NOMO-1 (cell line): ENCODE measurements at regions not wholly inside any gene's neighbourhood (a gene's known extent, or its start where the extent isn't known, plus 50 kb on each side); places are given as distances from the start of the nearest gene placed in this dataset.
"Not testable (repeated sequence)": the region's sequence is repeated elsewhere in the genome, so short reads cannot be mapped to it uniquely, and the experiment has no call there.

Experiments used
- DNase-seq, 2 experiments: peaks; one replicate each; lab custom pipeline; 2025; ENCODE audit not compliant: unreplicated experiment in 2 of 2; lab: John Stamatoyannopoulos, UW

DNA sequence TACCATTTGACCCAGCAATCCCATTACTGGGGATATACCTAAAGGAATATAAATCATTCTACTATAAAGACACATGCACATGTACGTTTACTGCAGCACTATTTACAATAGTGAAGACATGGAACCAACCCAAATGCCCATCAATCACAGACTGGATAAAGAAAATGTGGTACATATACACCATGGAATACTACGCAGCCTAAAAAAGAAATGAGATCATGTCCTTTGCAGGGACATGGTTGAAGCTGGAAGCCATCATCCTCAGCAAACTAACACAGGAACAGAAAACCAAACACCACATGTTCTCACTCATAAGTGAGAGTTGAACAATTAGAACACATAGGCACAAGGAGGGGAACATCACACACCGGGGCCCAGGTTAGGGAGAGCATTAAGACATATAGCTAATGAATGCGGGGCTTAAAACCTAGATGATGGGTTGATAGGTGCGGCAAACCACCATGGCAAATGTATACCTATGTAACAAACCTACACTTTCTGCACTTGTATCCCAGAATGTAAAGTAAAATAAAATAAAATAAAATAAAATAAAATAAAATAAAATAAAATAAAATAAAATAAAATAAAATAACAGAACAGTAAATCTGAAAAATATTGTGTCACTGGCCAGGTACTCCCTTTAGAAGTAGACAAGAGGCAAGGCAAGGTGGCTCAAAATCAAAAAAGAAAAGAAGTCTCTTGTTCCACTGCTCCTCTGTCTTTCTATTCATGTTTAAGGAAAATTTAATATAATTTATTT lies 423.8 kb upstream of the GRAMD2B start:
- not testable (repeated sequence) for DNase-seq

DNA sequence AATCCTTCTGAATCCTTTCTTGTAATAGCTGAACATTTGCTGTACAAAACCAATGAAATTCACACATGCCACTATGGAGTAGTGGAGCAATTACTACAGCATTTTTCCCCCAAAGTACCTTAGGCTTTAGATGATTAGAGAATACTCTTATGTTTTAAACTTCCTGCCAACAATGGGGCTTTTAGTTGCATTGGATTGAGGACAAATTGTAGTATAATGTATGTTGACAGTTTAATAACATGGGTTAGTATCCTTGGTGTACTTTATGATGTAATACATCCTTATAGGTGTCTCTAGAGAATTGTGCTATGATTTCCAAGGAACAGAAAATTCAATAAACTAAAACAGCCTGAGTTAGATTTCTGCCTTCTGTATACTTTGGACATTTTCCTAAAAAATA lies 422.7 kb upstream of the GRAMD2B start:
- no peak for DNase-seq

DNA sequence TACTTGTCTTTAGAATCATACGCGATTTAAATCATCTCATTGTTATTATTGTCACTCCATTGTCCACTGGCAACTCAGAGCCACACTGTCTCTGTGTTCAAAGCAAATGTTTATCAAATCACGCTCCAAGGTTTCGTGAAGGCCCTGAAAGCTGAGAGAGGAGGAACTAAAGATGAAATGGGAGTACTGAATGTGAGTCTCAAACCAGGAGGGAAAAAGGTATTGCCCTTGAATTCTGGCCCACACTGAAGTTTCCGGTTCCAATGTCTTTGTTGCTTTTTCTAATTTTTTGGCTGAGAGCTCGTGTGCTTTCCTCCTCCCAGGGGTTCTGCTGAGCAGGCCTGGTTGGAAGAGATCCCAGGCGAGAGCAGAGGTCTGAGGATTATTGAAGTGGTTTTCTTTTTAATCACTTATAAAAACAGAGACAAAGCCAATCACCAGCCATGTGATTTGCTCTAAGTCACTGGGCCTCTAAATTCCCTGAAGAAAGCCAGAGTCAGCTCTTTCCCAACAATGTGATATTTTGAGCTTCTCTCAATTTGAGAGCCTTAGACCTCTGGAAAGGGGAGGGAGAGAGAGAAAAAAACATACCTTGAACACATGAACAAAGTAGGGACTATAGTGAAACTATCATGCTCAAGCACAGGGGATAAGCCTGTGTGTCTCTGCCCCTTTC lies 420.8 kb upstream of the GRAMD2B start:
- DNase-seq, result no peak

DNA sequence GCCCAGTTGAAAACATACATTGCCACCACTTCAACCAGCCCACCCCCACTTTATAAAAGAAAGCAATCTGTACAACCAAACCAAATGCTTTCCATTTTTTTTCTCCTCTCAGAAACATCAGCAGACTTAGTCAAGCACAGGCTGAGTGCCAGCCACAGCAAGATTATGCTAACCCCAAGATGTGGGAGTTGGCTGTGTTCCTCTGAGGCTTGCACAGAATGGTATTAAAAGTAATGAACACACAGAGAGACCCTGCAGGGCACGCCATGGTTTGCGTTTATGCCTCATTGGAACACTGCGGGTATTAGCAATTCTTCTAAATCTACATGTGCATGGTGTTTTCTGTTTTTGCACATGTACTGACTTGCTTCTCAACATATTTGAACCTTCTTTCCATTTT lies 419.9 kb upstream of the GRAMD2B start:
- DNase-seq, result no peak

DNA sequence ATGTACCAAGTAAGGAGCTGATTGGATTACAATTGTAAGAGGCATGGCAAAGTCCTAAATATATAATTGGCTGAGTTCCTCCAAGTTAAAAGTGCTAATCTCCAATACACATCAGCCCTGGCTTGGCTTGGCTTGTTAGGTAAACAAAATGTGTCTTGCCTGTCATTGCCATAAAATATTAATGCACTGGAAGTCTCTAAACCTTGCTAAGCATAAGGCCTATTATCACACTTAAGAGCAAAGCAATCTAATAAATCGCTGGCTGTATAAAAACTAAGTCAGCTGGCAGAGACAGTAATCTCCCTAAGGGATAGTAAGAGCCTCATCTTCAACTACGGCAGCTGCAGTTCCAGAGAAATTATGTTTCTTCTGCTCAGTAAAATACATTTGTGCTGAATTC lies 418.6 kb upstream of the GRAMD2B start:
- DNase-seq, result no peak

DNA sequence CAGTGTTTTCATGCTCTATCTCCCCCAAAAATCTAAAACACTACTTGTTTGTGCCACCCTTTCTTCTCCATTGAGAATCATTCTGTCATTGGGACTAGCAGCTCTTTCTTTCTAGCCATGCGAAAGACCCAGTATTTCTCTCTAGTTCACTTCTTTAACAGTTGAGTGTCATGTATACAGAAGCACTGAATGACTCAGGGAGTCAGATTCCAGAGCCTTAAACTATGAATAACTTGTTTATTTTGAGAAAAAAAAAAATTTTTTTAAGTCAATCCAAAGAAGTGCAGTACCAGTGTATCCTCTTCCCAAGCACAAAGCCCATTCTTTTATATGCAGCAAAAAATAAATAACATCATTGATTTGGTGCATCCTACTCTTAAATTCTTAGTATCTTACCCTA lies 415.4 kb upstream of the GRAMD2B start:
- DNase-seq, result no peak

DNA sequence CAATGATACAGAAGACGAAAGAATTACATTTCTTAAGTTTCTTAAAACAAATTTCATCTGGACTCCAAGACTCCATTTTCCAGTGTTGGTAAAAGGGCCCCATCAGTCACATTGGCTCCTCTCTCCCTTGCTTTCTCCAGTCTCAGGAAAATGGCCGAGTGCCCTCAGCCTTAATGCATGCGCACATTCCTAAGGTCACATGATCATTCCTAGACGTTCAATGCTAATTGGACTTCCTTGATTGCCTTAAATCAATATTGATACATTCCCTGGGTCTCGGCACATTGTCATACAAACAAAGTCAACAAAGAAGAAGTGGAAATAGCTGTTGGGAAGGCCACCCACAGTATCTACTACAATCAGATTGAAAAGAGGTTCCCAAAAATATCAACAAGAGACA lies 413.6 kb upstream of the GRAMD2B start:
- no peak for DNase-seq

DNA sequence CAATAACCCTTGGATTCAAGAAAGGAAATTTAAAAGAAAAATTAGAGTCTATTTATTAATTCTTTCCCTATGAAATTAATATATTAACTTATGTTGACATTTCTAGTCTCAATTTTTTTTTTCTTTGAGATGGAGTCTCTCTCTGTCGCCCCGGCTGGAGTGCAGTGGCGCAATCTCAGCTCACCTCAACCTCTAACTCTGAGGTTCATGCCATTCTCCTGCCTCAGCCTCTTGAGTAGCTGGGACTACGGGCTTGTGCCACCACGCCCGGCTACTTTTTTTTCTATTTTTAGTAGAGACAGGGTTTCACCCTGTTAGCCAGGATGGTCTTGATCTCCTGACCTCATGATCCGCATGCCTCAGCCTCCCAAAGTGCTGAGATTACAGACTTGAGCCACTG lies 411.7 kb upstream of the GRAMD2B start:
- DNase-seq, result not testable (repeated sequence)

DNA sequence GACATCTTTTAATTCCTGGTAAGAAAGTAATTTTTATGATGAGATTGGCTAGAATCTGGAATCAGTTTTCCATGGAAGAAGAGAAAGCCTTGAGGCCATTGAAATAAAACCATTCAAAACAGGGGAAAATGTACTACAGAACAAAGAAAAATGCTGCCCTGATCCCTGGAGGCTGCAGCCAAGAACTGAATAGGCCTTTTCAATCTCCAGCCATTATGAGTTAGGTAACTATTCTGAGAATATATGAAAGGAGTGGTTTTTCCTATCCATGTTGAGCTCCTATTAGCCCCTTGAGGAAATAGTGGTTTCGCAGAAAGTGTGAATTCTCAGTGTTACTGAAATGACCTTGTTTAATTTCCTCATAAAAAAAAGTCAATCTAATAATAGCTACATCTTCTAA lies 408.5 kb upstream of the GRAMD2B start:
- no peak for DNase-seq

DNA sequence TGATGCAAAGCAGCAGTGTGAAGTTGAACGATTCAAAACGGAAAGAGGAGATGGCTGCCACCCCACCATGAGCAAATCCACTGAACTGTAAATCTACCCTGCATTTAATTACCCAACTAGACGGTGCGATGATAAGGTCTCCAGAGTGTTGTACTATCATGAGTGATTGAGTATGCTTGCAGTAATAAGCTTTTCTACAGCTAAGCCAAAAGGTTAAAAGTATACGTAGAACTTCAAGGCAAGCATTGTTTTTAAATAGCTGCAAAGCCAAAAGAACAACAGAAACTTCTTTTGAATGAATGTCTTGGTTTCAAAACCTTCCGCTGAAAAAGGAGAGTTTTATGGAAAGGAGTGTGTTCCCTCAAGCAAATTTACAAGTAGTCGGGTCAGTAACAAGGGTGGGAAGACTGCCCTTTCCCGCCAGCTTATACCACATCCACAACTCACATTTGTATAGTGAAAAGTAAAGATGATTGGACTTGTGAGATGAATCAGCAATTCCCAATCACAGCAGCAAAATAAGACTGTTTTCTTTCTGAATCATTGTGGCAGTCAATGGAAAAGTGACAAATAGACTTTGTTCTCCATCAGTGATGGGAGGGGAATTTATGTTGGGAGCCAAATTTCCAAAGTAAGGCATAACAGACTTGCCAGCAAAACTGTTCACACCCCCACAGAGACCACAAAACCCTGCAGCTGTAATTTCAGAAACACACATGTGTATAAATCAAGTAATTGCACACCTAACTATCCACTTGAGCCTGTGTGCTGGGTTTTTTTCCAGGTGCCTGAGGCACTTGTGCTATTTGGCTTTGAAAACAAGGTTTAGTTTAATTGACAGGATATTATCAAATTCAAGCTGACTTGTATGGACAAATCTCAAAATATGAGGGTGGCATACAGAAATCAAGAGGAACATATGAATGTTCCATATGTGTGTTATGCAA lies 407.7 kb upstream of the GRAMD2B start:
- DNase-seq, result no peak

DNA sequence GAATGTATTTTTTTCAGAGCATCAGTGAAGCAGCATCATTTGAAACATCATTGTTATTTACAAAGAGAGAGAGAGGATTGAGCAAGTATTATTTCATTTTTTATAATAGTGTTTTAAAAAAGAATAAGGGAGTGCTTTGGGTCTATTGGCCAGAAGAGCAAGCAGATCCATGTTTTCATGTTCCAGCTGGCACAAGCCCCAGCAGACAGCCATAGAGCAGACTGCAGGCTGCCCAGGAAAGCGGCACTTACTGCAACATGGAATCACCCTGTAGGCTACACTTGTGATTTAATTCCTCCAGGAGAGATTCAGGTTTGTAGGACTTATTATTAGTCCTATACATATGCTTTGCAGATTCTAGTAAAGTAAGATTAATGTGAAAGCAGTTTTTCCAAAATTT lies 407.0 kb upstream of the GRAMD2B start:
- no peak for DNase-seq

DNA sequence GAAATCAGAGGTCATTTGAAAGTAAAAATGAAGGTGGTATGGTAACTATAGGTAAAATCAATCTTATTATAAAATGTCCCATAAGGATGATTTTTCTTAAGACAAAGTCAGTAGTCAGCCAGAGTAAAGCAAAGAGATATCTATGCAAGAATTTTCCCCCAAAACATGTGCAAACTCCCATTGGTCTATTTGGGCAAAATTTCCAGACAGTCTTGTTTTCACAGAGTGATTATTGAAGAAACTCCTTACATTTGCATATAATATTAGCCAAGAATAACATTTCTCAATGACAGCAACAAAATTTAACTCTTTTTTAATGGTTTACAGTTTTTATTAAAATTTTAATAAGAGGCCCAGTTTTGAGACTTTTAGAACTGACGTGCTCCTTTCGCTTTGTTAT lies 406.1 kb upstream of the GRAMD2B start:
- no peak for DNase-seq

DNA sequence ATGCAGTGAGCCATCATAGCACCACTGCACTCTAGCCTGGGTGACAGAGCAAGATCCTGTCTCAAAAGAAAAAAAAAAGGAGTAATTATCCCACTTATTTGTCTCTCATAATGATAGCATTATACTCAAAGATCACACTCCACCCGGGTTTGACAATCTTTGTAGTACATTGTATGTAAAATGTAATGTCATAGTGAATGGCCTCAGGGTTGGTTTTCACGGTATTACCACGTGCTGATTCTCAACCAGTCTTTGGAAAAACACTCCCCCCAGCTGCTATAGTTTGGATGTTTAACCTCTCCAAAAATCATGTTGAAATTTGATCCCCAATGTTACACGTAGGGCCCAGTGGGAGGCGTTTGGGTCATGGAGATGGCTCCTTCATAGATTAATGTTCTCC lies 402.4 kb upstream of the GRAMD2B start:
- DNase-seq, result no peak

DNA sequence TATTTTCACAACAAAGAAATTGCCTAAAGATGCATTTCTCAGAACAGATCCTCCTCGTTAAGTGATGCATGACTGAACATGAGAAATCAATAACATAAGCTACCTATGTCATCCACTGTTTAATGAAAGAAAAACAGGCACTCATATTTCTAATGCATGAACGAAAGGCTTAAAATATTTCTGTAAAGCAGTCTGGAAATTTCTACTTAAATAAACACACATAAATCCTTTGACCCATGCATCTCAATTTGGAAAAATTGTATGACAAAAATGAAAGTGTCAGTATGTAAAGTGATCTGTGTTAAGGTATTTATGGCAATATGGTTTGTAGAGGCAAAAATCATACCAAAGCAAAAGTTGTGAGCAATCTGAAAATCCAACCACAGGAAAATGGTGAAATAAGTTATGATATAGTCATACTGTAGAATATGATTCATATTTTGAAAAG lies 399.2 kb upstream of the GRAMD2B start:
- DNase-seq, result no peak

DNA sequence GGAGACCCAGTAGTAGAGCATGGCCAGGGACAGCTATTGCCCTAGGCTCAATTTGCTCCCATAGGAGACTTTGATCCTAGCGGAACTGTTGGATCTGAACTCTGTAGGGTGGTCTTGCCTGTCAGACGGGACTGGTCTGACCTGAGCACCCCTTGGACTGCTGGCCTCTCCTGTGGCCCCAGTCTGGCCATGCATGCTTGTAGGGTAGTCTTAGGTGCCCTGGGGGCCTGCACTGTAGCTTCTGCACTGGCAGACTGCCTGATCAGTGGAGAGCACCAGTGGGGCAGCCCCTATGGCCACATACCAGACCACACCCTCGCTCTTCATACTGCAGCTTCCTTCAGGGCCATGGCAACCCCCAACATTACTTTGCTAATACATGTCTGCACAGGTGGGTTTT lies 396.1 kb upstream of the GRAMD2B start:
- no peak for DNase-seq

DNA sequence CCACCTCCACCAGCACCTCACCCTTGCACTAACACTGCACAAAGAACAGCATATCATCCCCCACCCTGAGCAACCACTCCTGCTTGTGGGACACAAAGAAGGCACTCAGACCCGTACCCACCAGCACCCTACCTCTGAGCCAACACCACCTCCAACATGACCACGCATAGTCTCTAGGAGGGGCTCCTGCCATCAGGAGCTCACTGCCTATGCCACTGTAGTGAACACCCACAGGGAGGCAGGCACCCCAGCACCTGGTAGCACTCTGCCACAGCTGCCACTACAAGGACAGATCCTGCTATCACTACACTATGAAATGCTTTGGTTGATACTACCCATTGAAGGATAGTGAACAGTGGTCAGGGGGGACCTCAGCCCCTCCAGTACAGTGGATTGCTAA lies 395.6 kb upstream of the GRAMD2B start:
- no peak for DNase-seq

DNA sequence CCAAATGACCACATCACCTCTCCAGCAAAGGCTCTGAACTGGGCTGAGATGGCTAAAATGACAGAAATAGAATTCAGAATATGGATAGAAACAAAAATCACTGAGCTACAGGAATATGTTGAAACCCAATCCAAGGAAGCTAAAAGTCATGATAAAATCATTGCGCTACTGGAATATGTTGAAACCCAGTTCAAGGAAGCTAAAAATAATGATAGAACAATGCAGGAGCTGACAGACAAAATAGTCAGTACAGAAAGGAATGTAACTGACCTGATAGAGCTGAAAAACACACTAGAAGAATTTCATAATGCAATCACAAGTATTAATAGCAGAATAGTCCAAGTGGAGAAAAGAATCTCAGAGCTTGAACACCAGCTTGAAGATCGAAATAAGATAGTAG lies 394.9 kb upstream of the GRAMD2B start:
- no peak for DNase-seq

DNA sequence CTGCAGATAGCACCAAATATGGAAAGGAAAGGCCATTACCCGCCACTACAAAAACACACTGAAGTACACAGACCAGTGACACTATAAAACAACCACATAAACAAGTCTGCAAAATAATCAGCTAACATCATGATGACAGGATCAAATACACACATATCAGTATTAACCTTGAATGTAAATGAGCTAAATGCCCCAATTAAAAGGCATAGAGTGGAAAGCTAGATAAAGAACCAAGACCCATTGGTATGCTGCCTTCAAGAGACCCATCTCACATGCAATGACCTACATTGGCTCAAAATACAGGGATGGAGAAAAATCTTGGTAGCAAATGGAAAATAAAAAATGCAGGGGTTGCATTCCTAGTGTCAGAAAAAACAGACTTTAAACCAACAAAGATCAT lies 393.9 kb upstream of the GRAMD2B start:
- DNase-seq, result not testable (repeated sequence)

DNA sequence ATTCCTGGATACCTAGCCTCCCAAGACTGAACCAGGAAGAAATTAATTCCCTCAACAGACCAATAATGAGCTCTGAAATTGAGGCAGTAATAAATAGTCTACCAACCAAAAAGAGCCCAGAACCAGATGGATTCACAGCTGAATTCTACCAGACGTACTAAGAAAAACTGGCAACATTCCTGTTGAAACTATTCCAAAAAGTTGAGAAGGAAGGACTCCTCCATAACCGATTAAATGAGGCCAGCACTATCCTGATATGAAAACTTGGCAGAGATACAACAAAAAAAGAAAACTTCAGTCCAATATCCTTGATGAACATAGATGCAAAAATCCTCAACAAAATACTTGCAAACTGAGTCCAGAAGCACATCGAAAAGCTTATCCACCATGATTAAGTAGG lies 392.5 kb upstream of the GRAMD2B start:
- DNase-seq, result no peak

DNA sequence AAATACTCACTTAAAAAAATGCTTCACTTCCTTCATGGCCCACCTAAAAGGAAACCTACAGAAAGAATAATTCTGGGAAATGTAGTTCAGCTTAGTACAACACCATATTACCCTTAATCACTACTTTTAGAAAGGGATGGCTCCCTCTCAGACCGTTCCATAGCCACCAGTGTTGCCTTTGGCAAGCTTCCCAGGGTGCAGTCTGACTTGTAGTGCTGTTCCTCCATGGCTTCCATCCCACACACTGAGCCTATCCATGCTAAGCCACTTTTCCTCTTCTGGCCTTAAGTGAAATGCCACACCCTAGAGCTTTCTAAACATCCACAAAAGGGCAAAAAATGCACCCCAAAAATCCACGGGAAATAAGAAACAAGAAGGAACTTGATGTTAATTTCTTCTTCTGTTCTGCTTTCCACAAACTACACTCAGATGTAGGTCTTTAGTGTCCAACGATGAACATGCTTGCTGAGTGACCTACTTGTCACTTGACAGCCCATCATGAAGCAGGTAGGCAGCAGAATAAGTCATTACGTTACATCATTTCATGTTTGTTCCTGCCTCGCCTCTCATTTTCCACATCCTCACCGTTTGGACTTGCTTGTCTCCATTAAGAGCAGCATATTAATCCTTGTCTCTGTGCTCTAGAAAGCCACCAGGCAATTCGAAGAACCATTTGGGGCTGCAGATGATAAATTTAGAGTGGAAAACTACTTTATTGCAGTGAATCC lies 391.1 kb upstream of the GRAMD2B start:
- no peak for DNase-seq

DNA sequence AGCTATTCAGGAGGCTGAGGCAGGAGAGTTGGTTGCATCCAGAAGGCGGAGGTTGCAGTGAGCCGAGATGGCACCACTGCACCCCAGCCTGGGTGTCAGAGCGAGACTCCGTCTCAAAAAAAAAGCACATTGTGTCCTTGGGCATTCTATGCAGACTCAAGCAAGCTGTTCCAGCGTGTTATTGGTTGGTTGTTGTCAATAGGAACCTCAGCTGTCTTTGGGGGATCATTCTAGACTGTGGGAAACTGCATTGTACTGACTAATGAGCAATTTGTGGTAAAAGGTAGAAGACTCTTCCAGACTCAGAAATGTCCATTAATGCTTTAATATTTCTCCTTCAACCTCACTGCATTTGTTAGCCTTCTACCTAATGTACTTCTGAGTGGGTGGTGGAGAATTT lies 379.5 kb upstream of the GRAMD2B start:
- no peak for DNase-seq
